Trophoblast cell (in vitro differentiated cells and primary cell): ENCODE measurements at regions not wholly inside any gene's neighbourhood (a gene's known extent, or its start where the extent isn't known, plus 50 kb on each side); places are given as distances from the start of the nearest gene placed in this dataset.
A peak's percentile ranks its signal among the peaks of the same experiment; 100 is the strongest.

Source experiments
- DNase-seq, 2 donors: peaks; one replicate each; pipeline ENCODE4 v3.0.0-alpha.2; 2016
- H2AFZ ChIP-seq: 2 replicates; pipeline ENCODE4 v1.6.1; 2013; ENCODE audit warnings: low read length, moderate library complexity, mild to moderate bottlenecking; ENCODE audit not compliant: insufficient read depth, poor library complexity
- H2AK5ac ChIP-seq: 2 replicates; pipeline ENCODE4 v1.6.1; 2013; ENCODE audit warnings: mild to moderate bottlenecking, low read length
- H2BK120ac ChIP-seq: 2 replicates; pipeline ENCODE4 v1.6.1; 2013; ENCODE audit warnings: low read length, mild to moderate bottlenecking, moderate library complexity; ENCODE audit not compliant: insufficient read depth, poor library complexity
- H2BK12ac ChIP-seq: 2 replicates; pipeline ENCODE4 v1.6.1; 2013; ENCODE audit warnings: mild to moderate bottlenecking, low read length, moderate library complexity
- H2BK5ac ChIP-seq: 2 replicates; pipeline ENCODE4 v1.6.1; 2013; ENCODE audit warnings: low read length, low read depth, moderate library complexity, mild to moderate bottlenecking; ENCODE audit not compliant: poor library complexity
- H3K14ac ChIP-seq: 2 replicates; pipeline ENCODE4 v1.6.1; 2013; ENCODE audit warnings: mild to moderate bottlenecking, low read length
- H3K18ac ChIP-seq: 2 replicates; pipeline ENCODE4 v1.6.1; 2013; ENCODE audit warnings: mild to moderate bottlenecking, low read length
- H3K23ac ChIP-seq: 2 replicates; pipeline ENCODE4 v1.6.1; 2013; ENCODE audit warnings: low read length
- H3K27ac ChIP-seq: 2 replicates; pipeline ENCODE4 v1.5.1; 2013; ENCODE audit warnings: low read depth, mild to moderate bottlenecking, inconsistent platforms, low read length, moderate library complexity
- H3K27me3 ChIP-seq: 2 replicates; pipeline ENCODE4 v1.6.1; 2013; ENCODE audit warnings: inconsistent platforms, mild to moderate bottlenecking, low read length, moderate library complexity; ENCODE audit not compliant: insufficient read depth
- H3K36me3 ChIP-seq, 2 experiments: 1 replicate in 1 of 2; 2 replicates in 1 of 2; pipeline ENCODE4 v1.6.1; 2013; ENCODE audit warnings: low read length in 2 of 2, mild to moderate bottlenecking in 2 of 2, moderate library complexity in 1 of 2; ENCODE audit not compliant: insufficient read depth in 2 of 2, control insufficient read depth in 1 of 2
- H3K4ac ChIP-seq: 2 replicates; pipeline ENCODE4 v1.6.1; 2013; ENCODE audit warnings: low read depth, mild to moderate bottlenecking, low read length, moderate library complexity
- H3K4me1 ChIP-seq, 2 experiments: 1 replicate in 1 of 2; 2 replicates in 1 of 2; pipeline ENCODE4 v1.6.1; 2013; ENCODE audit warnings: low read length in 2 of 2, mild to moderate bottlenecking in 2 of 2, moderate library complexity in 1 of 2; ENCODE audit not compliant: insufficient read depth in 2 of 2, control insufficient read depth in 1 of 2
- H3K4me2 ChIP-seq: 2 replicates; pipeline ENCODE4 v1.6.1; 2013; ENCODE audit warnings: inconsistent platforms, mild to moderate bottlenecking, low read length, moderate library complexity
- H3K4me3 ChIP-seq: 2 replicates; pipeline ENCODE4 v1.5.1; 2013; ENCODE audit warnings: mild to moderate bottlenecking, low read depth, low read length, inconsistent platforms
- H3K79me1 ChIP-seq: one replicate; pipeline ENCODE4 v1.6.1; 2013; ENCODE audit warnings: low read length
- H3K79me2 ChIP-seq: 2 replicates; pipeline ENCODE4 v1.6.1; 2013; ENCODE audit warnings: low read length, mild to moderate bottlenecking; ENCODE audit not compliant: control insufficient read depth, insufficient read depth, poor library complexity
- H3K9ac ChIP-seq: 2 replicates; pipeline ENCODE4 v1.6.1; 2013; ENCODE audit warnings: mild to moderate bottlenecking, low read length
- H3K9me3 ChIP-seq: 2 replicates; pipeline ENCODE4 v1.6.1; 2013; ENCODE audit warnings: low read depth, mild to moderate bottlenecking, control low read depth, inconsistent platforms, low read length; ENCODE audit not compliant: insufficient read depth
- H4K12ac ChIP-seq: 2 replicates; pipeline ENCODE4 v1.6.1; 2013; ENCODE audit warnings: low read depth, mild to moderate bottlenecking, low read length, moderate library complexity
- H4K8ac ChIP-seq: 2 replicates; pipeline ENCODE4 v1.6.1; 2013; ENCODE audit warnings: low read depth, mild to moderate bottlenecking, low read length, moderate library complexity
- H4K91ac ChIP-seq: one replicate; pipeline ENCODE4 v1.6.1; 2013; ENCODE audit warnings: low read depth, mild to moderate bottlenecking, low read length, moderate library complexity
- WGBS: extraction: QIAGEN DNeasy Blood & Tissue Kit; methylation state at CpG from one replicate; pipeline ENCODE4 v1.1.7; 2013; ENCODE audit warnings: missing lambda C conversion rate; ENCODE audit not compliant: insufficient read length, insufficient coverage; ENCODE audit errors: extremely low coverage; 5-methylcytosine and 5-hydroxymethylcytosine counted together

DNA sequence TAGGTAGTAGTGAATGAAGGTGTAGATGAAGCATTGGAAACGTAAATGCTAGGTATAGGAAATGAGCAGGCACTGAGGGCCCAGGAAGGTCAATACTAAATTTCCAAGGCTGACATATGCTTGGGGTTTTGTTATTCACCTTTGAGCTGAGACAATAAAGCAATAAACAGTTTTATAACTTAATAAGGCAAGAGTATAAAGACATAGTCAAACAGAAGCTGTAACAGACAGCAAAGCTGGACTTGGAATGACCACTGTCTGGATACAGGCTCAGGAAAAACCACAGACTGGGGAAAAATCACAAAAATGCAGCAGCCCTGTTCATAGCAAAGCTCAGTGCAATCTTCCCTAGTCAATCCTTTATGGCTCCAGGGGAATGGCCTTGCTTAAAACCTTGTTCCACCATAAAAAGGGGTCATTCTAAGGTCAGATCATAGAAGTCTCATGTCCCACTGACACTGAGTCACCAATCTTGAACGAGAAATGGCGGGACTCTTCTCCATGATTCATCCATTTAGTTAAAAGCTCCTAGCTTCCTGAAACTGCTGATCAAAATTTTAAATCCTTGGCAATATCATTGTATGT is 493.3 kb downstream of the CMPK2 start:
- Histone ChIP-seq H2BK12ac (no peak overlapping the region), H3K4me1 (peaks cover 2 to 11% of the 10 kb centered on the region in 2 experiments), H3K9ac (no peak overlapping the region), H3K18ac (no peak overlapping the region), H4K12ac (no peak overlapping the region), H3K27me3 (no peaks in the 10 kb centered on the region), H4K91ac (no peak overlapping the region), H3K14ac (peak overlapping the region; percentile 70), H3K4me2 (no peak overlapping the region), H3K27ac (peak overlapping the region; percentile 99), H3K36me3 (peaks cover 0 to 1% of the 10 kb centered on the region in 2 experiments), H3K4me3 (no peak overlapping the region), H2BK120ac (peak overlapping the region; percentile 95), H4K8ac (no peak overlapping the region), H2AK5ac (no peak overlapping the region), H3K79me1 (peaks cover 21% of the 10 kb centered on the region), H3K23ac (no peak overlapping the region), H2AFZ (no peak overlapping the region), H3K79me2 (no peaks in the 10 kb centered on the region), H3K9me3 (peaks cover 2% of the 10 kb centered on the region), H3K4ac (no peak overlapping the region), H2BK5ac (peak overlapping the region; percentile 84)
- DNase-seq, result peak; percentile 87 to 88
- WGBS, result no CpG with 5 or more reads among the region's 3 CpGs

DNA sequence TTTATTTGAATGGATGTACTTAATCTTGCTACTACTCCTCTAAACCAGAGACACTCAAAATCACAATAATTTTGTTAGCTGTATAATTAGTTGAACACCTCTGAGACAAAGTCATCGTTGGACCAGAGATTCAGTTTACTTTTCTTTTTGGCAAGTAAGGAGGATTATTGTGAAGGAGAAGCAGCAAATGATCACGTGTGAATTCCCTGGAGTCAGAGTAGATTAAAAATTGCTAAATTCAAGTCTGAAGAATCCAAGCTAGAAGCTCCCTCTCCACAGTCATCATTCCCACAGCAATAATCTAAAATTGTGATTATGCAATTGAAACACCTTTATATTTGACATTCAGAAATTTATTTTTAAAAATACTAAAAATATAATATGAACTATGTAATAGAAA is 484.4 kb downstream of the CMPK2 start:
- Histone ChIP-seq H3K4me2 (no peak overlapping the region), H3K27ac (no peak overlapping the region), H2AK5ac (no peak overlapping the region), H4K91ac (no peak overlapping the region), H3K14ac (no peak overlapping the region), H2BK5ac (no peak overlapping the region), H3K79me1 (no peaks in the 10 kb centered on the region), H4K12ac (no peak overlapping the region), H4K8ac (no peak overlapping the region), H3K23ac (no peak overlapping the region), H3K4ac (no peak overlapping the region), H3K9ac (no peak overlapping the region), H3K9me3 (no peaks in the 10 kb centered on the region), H2BK12ac (no peak overlapping the region), H2AFZ (no peak overlapping the region), H3K27me3 (no peaks in the 10 kb centered on the region), H3K18ac (no peak overlapping the region), H3K4me3 (no peak overlapping the region), H3K79me2 (no peaks in the 10 kb centered on the region), H3K4me1 (no peaks in the 10 kb centered on the region), H2BK120ac (no peak overlapping the region), H3K36me3 (no peaks in the 10 kb centered on the region)
- WGBS, result no CpG with 5 or more reads among the region's 2 CpGs
- DNase-seq, result no peak

DNA sequence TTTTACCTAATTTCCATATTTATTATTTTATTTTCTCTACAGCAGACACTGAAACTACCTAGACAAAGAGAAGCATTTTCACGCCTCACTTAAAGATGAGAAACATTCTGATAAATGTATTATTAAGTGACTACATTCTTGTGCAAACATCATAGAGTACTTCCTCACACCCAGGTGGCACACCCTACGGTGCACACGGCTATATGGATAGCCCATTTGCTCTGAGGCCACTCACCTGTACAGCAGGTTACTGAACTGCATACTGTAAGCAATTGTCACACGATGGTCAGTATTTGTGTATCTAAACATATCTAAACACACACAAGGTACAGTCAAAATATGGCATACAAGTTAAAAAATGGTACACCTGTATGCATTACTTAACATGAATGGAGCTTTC is 481.4 kb downstream of the CMPK2 start:
- H3K4me2 ChIP-seq, result no peak overlapping the region
- H3K4ac ChIP-seq, result no peak overlapping the region
- H2BK120ac ChIP-seq, result no peak overlapping the region
- no peak overlapping the region for H3K14ac ChIP-seq
- no peak overlapping the region for H4K12ac ChIP-seq
- no peaks in the 10 kb centered on the region for H3K79me1 ChIP-seq
- no peak overlapping the region for H3K27ac ChIP-seq
- no peak for DNase-seq
- no peak overlapping the region for H4K91ac ChIP-seq
- no peak overlapping the region for H3K4me3 ChIP-seq
- H2BK12ac ChIP-seq, result no peak overlapping the region
- no peak overlapping the region for H3K23ac ChIP-seq
- peaks cover 0 to 1% of the 10 kb centered on the region in 2 experiments for H3K4me1 ChIP-seq
- H3K36me3 ChIP-seq, result no peaks in the 10 kb centered on the region
- no peak overlapping the region for H2AFZ ChIP-seq
- no CpG with 5 or more reads among the region's 4 CpGs for WGBS
- H3K18ac ChIP-seq, result no peak overlapping the region
- H4K8ac ChIP-seq, result no peak overlapping the region
- H2AK5ac ChIP-seq, result no peak overlapping the region
- no peak overlapping the region for H3K9ac ChIP-seq
- no peaks in the 10 kb centered on the region for H3K27me3 ChIP-seq
- no peaks in the 10 kb centered on the region for H3K9me3 ChIP-seq
- H2BK5ac ChIP-seq, result no peak overlapping the region
- H3K79me2 ChIP-seq, result no peaks in the 10 kb centered on the region

DNA sequence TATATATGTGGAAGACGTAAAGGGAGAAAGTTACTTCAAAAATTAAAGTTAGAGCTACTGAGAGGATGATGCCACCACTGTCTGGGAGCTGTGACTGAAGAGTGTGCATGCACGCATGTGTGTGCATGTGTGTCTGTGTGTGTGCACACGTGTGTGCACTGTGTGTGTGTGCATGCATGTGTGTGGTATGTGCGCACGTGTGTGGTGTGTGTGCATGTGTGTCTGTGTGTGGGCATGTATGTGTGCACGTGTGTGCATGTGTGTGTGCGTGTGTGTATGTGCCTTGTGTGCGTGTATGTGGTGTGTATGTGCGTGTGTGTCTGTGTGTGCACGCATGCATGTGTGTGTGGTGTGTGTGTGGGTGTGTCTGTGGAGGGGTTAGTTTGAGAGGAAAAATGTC is 473.4 kb downstream of the CMPK2 start:
- H2AK5ac ChIP-seq, result no peak overlapping the region
- no peak for DNase-seq
- no CpG with 5 or more reads among the region's 10 CpGs for WGBS
- no peak overlapping the region for H2BK12ac ChIP-seq
- no peaks in the 10 kb centered on the region for H3K79me2 ChIP-seq
- no peaks in the 10 kb centered on the region for H3K36me3 ChIP-seq
- H3K4ac ChIP-seq, result no peak overlapping the region
- H3K27me3 ChIP-seq, result no peaks in the 10 kb centered on the region
- H3K23ac ChIP-seq, result peak overlapping the region; percentile 48
- no peak overlapping the region for H4K12ac ChIP-seq
- no peak overlapping the region for H3K9ac ChIP-seq
- no peak overlapping the region for H2BK5ac ChIP-seq
- no peaks in the 10 kb centered on the region for H3K79me1 ChIP-seq
- no peak overlapping the region for H3K4me2 ChIP-seq
- H3K4me3 ChIP-seq, result peak overlapping the region; percentile 62
- H4K91ac ChIP-seq, result no peak overlapping the region
- no peaks in the 10 kb centered on the region for H3K4me1 ChIP-seq
- no peak overlapping the region for H3K18ac ChIP-seq
- H4K8ac ChIP-seq, result no peak overlapping the region
- no peak overlapping the region for H2AFZ ChIP-seq
- no peak overlapping the region for H3K27ac ChIP-seq
- no peak overlapping the region for H3K14ac ChIP-seq
- peaks cover 3% of the 10 kb centered on the region for H3K9me3 ChIP-seq
- H2BK120ac ChIP-seq, result no peak overlapping the region
